OCI-LY7 (cell line): ENCODE measurements at regions not wholly inside any gene's neighbourhood (a gene's known extent, or its start where the extent isn't known, plus 50 kb on each side); places are given as distances from the start of the nearest gene placed in this dataset.

Source experiments
- EZH2phosphoT487 ChIP-seq: fragments of 200-600 bp; sonication (generic); IDR thresholded peaks from 2 replicates; pipeline ENCODE4 v1.6.1; 2018; ENCODE audit warnings: low read depth, borderline replicate concordance, mild to moderate bottlenecking, mixed run types, antibody characterized with exemption, low read length, moderate library complexity, mixed read lengths
- TF ChIP-seq, protein P1 (sequence below): fragments of 200-600 bp; sonication (generic); conservative IDR thresholded peaks from 2 replicates; pipeline ENCODE4 v1.5.1; 2014; ENCODE audit warnings: mild to moderate bottlenecking, antibody characterized with exemption, low read length, moderate library complexity, mixed read lengths

- TF ChIP-seq, protein P1, sequence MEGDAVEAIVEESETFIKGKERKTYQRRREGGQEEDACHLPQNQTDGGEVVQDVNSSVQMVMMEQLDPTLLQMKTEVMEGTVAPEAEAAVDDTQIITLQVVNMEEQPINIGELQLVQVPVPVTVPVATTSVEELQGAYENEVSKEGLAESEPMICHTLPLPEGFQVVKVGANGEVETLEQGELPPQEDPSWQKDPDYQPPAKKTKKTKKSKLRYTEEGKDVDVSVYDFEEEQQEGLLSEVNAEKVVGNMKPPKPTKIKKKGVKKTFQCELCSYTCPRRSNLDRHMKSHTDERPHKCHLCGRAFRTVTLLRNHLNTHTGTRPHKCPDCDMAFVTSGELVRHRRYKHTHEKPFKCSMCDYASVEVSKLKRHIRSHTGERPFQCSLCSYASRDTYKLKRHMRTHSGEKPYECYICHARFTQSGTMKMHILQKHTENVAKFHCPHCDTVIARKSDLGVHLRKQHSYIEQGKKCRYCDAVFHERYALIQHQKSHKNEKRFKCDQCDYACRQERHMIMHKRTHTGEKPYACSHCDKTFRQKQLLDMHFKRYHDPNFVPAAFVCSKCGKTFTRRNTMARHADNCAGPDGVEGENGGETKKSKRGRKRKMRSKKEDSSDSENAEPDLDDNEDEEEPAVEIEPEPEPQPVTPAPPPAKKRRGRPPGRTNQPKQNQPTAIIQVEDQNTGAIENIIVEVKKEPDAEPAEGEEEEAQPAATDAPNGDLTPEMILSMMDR: no peak
- no peak for TF ChIP-seq EZH2phosphoT487
These were observed 406.1 kb downstream of the PRDM2 start for GRCh38 chr1:14106126-14106525.
